Hepatocyte (in vitro differentiated cells): ENCODE measurements at regions not wholly inside any gene's neighbourhood (a gene's known extent, or its start where the extent isn't known, plus 50 kb on each side); places are given as distances from the start of the nearest gene placed in this dataset.

Source experiments
- DNase-seq: peaks from one replicate; pipeline ENCODE4 v3.0.0-alpha.2; 2016; ENCODE audit warnings: low spot score
- H2AFZ ChIP-seq: fragments of 200-600 bp; sonication (generic); 2 replicates; pipeline ENCODE4 v1.6.0; 2016; ENCODE audit warnings: antibody characterized with exemption, mild to moderate bottlenecking
- H3K27ac ChIP-seq: fragments of 200-600 bp; sonication (generic); 2 replicates; pipeline ENCODE4 v1.5.1; 2016; ENCODE audit warnings: mild to moderate bottlenecking
- H3K27me3 ChIP-seq: fragments of 200-600 bp; sonication (generic); 2 replicates; pipeline ENCODE4 v1.6.1; 2016
- H3K36me3 ChIP-seq: fragments of 200-600 bp; sonication (generic); replicated peaks from 2 replicates; pipeline ENCODE4 v1.5.1; 2016; ENCODE audit warnings: low read depth; ENCODE audit not compliant: insufficient read depth
- H3K4me1 ChIP-seq: fragments of 200-600 bp; sonication (generic); 2 replicates; pipeline ENCODE4 v1.5.1; 2016; ENCODE audit warnings: mild to moderate bottlenecking, moderate library complexity; ENCODE audit not compliant: insufficient read depth
- H3K4me2 ChIP-seq: fragments of 200-600 bp; sonication (generic); 2 replicates; pipeline ENCODE4 v1.6.0; 2016
- H3K4me3 ChIP-seq: fragments of 200-600 bp; sonication (generic); 2 replicates; pipeline ENCODE4 v1.5.1; 2016; ENCODE audit warnings: mild to moderate bottlenecking
- H3K79me2 ChIP-seq: fragments of 200-600 bp; sonication (generic); 2 replicates; pipeline ENCODE4 v1.6.0; 2017; ENCODE audit warnings: mild to moderate bottlenecking
- H3K9me2 ChIP-seq: fragments of 200-600 bp; sonication (generic); replicated peaks from 2 replicates; pipeline ENCODE4 v1.6.0; 2017; ENCODE audit warnings: mild to moderate bottlenecking; ENCODE audit not compliant: insufficient read depth
- H3K9me3 ChIP-seq: fragments of 200-600 bp; sonication (generic); 2 replicates; pipeline ENCODE4 v1.5.1; 2016; ENCODE audit warnings: low read depth, mild to moderate bottlenecking
- H4K20me1 ChIP-seq: fragments of 200-600 bp; sonication (generic); 2 replicates; pipeline ENCODE4 v1.6.0; 2016; ENCODE audit warnings: mild to moderate bottlenecking; ENCODE audit not compliant: insufficient read depth, poor library complexity, severe bottlenecking
- CTCF ChIP-seq: fragments of 200-600 bp; sonication (generic); IDR thresholded peaks from 2 replicates; pipeline ENCODE4 v1.5.1; 2016; ENCODE audit warnings: antibody characterized with exemption, mild to moderate bottlenecking; ENCODE audit not compliant: poor library complexity
- EZH2 ChIP-seq: fragments of 200-600 bp; sonication (generic); IDR thresholded peaks from 2 replicates; pipeline ENCODE4 v1.6.1; 2016; ENCODE audit warnings: antibody characterized with exemption, mild to moderate bottlenecking, borderline replicate concordance
- EZH2phosphoT487 ChIP-seq: fragments of 200-600 bp; sonication (generic); IDR thresholded peaks from one replicate; pipeline ENCODE4 v1.6.1; 2018; ENCODE audit warnings: antibody characterized with exemption, mild to moderate bottlenecking, low read depth, moderate library complexity; ENCODE audit not compliant: unreplicated experiment, severe bottlenecking
- WGBS: methylation state at CpG from one replicate; pipeline ENCODE4 v1.1.6; 2016; ENCODE audit warnings: low lambda C conversion rate; ENCODE audit errors: missing lambda C conversion rate; 5-methylcytosine and 5-hydroxymethylcytosine counted together

DNA sequence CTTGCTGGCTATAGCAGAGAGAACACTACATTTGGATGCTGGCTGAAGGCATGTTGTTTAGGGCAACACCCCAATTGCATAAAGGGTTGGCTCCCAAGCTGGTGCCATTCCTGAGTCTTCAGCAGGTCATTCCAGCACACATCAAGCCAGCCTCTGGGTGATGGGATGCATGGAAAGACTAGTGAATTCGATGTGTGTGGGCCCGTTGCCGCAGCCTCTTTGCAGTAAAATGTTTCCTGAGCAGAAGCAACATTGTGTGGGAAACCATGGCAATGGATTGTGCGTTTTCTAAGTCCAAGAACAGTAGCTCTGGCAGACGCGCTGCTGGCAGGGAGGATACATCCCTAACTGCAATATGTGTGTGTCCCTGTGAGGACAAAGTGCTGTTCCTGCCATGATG, 142.4 kb upstream of the SLC24A3 start:
- Histone ChIP-seq H4K20me1 (no peaks in the 10 kb centered on the region), H3K27me3 (no peaks in the 10 kb centered on the region), H3K9me2 (no peaks in the 10 kb centered on the region), H2AFZ (no peak overlapping the region), H3K4me2 (no peak overlapping the region), H3K4me3 (no peak overlapping the region), H3K36me3 (no peaks in the 10 kb centered on the region), H3K79me2 (no peaks in the 10 kb centered on the region), H3K9me3 (no peaks in the 10 kb centered on the region), H3K27ac (no peak overlapping the region), H3K4me1 (no peaks in the 10 kb centered on the region)
- 93% methylated on average over 6 of the region's 6 CpGs for WGBS
- TF ChIP-seq EZH2phosphoT487 (no peak), EZH2 (no peak), CTCF (no peak)
- no peak for DNase-seq

- no peak for DNase-seq
- Histone ChIP-seq H3K4me3 (no peak overlapping the region), H3K4me2 (no peak overlapping the region), H3K9me2 (no peaks in the 10 kb centered on the region), H4K20me1 (no peaks in the 10 kb centered on the region), H3K79me2 (no peaks in the 10 kb centered on the region), H3K36me3 (no peaks in the 10 kb centered on the region), H3K4me1 (no peaks in the 10 kb centered on the region), H3K9me3 (no peaks in the 10 kb centered on the region), H3K27me3 (no peaks in the 10 kb centered on the region), H2AFZ (no peak overlapping the region), H3K27ac (no peak overlapping the region)
- 74% methylated on average over 3 of the region's 3 CpGs for WGBS
- TF ChIP-seq EZH2 (no peak), EZH2phosphoT487 (no peak)
These were observed 141.6 kb upstream of the SLC24A3 start for GRCh38 chr20:19070681-19071445.

- H3K9me3 ChIP-seq, result no peaks in the 10 kb centered on the region
- H3K4me3 ChIP-seq, result no peak overlapping the region
- H3K27ac ChIP-seq, result no peak overlapping the region
- no peaks in the 10 kb centered on the region for H4K20me1 ChIP-seq
- no peaks in the 10 kb centered on the region for H3K4me1 ChIP-seq
- no peaks in the 10 kb centered on the region for H3K27me3 ChIP-seq
- TF ChIP-seq EZH2phosphoT487 (no peak), CTCF (no peak), EZH2 (no peak)
- H3K9me2 ChIP-seq, result no peaks in the 10 kb centered on the region
- no peak for DNase-seq
- 78% methylated on average over 3 of the region's 3 CpGs for WGBS
- H2AFZ ChIP-seq, result no peak overlapping the region
- no peaks in the 10 kb centered on the region for H3K79me2 ChIP-seq
- H3K4me2 ChIP-seq, result no peak overlapping the region
- H3K36me3 ChIP-seq, result no peaks in the 10 kb centered on the region
These were observed 141.1 kb upstream of the SLC24A3 start for GRCh38 chr20:19071446-19071725.

DNA sequence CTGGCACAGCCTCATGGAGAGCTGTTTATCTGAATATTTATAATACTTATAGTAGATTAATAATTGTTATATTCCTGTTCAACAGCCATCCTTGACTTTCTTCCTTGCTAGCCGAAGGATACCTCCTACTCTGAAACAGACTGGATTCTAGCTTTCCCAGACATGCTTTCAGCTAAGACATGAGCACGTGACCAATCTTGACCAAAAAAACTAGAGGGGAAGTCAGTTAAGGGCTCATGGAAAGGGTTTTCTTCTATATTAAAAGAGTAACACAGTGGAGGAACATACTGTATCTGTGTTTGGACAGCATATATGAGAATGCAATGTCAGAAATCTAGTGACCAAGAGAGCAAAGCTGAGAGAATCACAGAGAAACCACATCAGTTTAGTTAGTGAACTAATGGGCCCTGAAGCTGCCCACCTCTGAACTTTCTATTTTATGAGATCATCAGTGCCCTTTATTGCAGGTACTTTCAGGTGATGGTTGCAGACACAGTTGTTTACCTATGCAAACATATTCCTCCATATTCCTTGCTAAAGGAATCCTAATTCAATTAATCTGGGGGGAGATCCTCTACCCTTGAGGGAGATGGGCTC, 140.4 kb upstream of the SLC24A3 start:
- H4K20me1 ChIP-seq, result no peaks in the 10 kb centered on the region
- H3K4me2 ChIP-seq, result no peak overlapping the region
- no peaks in the 10 kb centered on the region for H3K9me3 ChIP-seq
- no peaks in the 10 kb centered on the region for H3K79me2 ChIP-seq
- no peaks in the 10 kb centered on the region for H3K9me2 ChIP-seq
- no peaks in the 10 kb centered on the region for H3K36me3 ChIP-seq
- no peak for DNase-seq
- no peak overlapping the region for H3K27ac ChIP-seq
- H3K27me3 ChIP-seq, result no peaks in the 10 kb centered on the region
- no peaks in the 10 kb centered on the region for H3K4me1 ChIP-seq
- WGBS, result 88% methylated on average over 2 of the region's 2 CpGs
- TF ChIP-seq EZH2phosphoT487 (no peak), CTCF (no peak), EZH2 (no peak)
- no peak overlapping the region for H2AFZ ChIP-seq
- H3K4me3 ChIP-seq, result no peak overlapping the region
